ENCODE measurements at regions not wholly inside any gene's neighbourhood (a gene's known extent, or its start where the extent isn't known, plus 50 kb on each side); places are given as distances from the start of the nearest gene placed in this dataset.

DNA sequence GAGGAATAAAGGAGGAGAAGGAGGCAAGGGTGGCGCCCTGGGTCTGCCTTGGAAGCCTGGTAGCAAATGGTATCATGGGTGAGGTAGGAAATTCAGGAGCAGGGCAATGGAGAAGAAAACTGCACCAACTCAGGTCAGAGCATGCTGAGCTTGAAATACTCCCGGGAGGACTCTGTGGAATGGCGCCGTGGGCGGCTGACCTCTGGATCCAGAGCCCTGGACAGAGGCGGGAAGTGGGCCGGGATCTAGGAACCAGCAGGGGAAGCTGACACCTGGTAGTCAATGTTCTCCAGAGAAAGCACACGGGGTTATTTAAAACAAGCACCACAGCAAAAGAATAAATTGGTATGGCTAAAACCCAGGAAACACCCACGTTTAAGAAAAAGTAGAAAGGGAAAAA lies 161.3 kb downstream of the INO80D start (continued):
- TF ChIP-seq NR3C1 (CRISPR knock-in tag; conservative IDR thresholded peaks at IDR 0.05; ENCODE audit: low read depth) = no peak
- no peak for TF ChIP-seq E2F4 (CRISPR knock-in tag; IDR thresholded peaks at IDR 0.05; ENCODE audit: borderline replicate concordance, low read depth)
- TF ChIP-seq FOXJ3 (CRISPR knock-in tag; IDR thresholded peaks at IDR 0.05; ENCODE audit: borderline replicate concordance) = no peak
- TF ChIP-seq, protein P1, sequence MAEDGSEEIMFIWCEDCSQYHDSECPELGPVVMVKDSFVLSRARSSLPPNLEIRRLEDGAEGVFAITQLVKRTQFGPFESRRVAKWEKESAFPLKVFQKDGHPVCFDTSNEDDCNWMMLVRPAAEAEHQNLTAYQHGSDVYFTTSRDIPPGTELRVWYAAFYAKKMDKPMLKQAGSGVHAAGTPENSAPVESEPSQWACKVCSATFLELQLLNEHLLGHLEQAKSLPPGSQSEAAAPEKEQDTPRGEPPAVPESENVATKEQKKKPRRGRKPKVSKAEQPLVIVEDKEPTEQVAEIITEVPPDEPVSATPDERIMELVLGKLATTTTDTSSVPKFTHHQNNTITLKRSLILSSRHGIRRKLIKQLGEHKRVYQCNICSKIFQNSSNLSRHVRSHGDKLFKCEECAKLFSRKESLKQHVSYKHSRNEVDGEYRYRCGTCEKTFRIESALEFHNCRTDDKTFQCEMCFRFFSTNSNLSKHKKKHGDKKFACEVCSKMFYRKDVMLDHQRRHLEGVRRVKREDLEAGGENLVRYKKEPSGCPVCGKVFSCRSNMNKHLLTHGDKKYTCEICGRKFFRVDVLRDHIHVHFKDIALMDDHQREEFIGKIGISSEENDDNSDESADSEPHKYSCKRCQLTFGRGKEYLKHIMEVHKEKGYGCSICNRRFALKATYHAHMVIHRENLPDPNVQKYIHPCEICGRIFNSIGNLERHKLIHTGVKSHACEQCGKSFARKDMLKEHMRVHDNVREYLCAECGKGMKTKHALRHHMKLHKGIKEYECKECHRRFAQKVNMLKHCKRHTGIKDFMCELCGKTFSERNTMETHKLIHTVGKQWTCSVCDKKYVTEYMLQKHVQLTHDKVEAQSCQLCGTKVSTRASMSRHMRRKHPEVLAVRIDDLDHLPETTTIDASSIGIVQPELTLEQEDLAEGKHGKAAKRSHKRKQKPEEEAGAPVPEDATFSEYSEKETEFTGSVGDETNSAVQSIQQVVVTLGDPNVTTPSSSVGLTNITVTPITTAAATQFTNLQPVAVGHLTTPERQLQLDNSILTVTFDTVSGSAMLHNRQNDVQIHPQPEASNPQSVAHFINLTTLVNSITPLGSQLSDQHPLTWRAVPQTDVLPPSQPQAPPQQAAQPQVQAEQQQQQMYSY (CRISPR knock-in tag; IDR thresholded peaks at IDR 0.05) = no peak
- no peak for TF ChIP-seq TEAD4 (CRISPR knock-in tag; IDR thresholded peaks at IDR 0.05)
- TF ChIP-seq ZNF263 (CRISPR knock-in tag; IDR thresholded peaks at IDR 0.05; ENCODE audit: low read depth) = no peak
- TF ChIP-seq TEAD1 (CRISPR knock-in tag; IDR thresholded peaks at IDR 0.05) = no peak
- TF ChIP-seq, protein P2, sequence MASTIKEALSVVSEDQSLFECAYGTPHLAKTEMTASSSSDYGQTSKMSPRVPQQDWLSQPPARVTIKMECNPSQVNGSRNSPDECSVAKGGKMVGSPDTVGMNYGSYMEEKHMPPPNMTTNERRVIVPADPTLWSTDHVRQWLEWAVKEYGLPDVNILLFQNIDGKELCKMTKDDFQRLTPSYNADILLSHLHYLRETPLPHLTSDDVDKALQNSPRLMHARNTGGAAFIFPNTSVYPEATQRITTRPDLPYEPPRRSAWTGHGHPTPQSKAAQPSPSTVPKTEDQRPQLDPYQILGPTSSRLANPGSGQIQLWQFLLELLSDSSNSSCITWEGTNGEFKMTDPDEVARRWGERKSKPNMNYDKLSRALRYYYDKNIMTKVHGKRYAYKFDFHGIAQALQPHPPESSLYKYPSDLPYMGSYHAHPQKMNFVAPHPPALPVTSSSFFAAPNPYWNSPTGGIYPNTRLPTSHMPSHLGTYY (CRISPR knock-in tag; IDR thresholded peaks at IDR 0.05) = no peak
- TF ChIP-seq MYBL2 (CRISPR knock-in tag; IDR thresholded peaks at IDR 0.05) = no peak
- TF ChIP-seq ZNF219 (CRISPR knock-in tag; IDR thresholded peaks at IDR 0.05; ENCODE audit: borderline replicate concordance) = no peak

GRCh38 chr2:205915130-205915524 lies 170.8 kb downstream of the INO80D start:
- TF ChIP-seq SMAD4 (CRISPR knock-in tag; IDR thresholded peaks at IDR 0.05) = no peak
- TF ChIP-seq ATF3 (CRISPR knock-in tag; conservative IDR thresholded peaks at IDR 0.05) = no peak
- TF ChIP-seq USF2 (CRISPR knock-in tag; IDR thresholded peaks at IDR 0.05) = no peak
- no peak for TF ChIP-seq AFF4 (CRISPR knock-in tag; IDR thresholded peaks at IDR 0.05; ENCODE audit: borderline replicate concordance)
- no peak for TF ChIP-seq FOXK1 (CRISPR knock-in tag; IDR thresholded peaks at IDR 0.05)
- TF ChIP-seq, protein P3, sequence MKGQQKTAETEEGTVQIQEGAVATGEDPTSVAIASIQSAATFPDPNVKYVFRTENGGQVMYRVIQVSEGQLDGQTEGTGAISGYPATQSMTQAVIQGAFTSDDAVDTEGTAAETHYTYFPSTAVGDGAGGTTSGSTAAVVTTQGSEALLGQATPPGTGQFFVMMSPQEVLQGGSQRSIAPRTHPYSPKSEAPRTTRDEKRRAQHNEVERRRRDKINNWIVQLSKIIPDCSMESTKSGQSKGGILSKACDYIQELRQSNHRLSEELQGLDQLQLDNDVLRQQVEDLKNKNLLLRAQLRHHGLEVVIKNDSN (CRISPR knock-in tag; IDR thresholded peaks at IDR 0.05) = no peak
- TF ChIP-seq ETV6 (CRISPR knock-in tag; IDR thresholded peaks at IDR 0.05) = no peak

More at GRCh38 chr2:205915130-205915524, 170.8 kb downstream of the INO80D start:
- Mint-ChIP-seq H3K36me3 (peaks cover 2% of the 10 kb centered on the region; the same call in 1 of the 2 replicates), H3K27ac (no peak overlapping the region), H3K9me3 (peaks cover 11% of the 10 kb centered on the region), H3K27me3 (ENCODE audit: low read depth) (peaks cover 2% of the 10 kb centered on the region; the same call in 1 of the 2 replicates), H3K4me3 (no peak overlapping the region), H3K4me1 (no peaks in the 10 kb centered on the region)
- DNase-seq (ENCODE audit: low spot score) = no peak
- no peak for ATAC-seq
- POLR2A ChIA-PET = no interaction called here
- CTCF ChIA-PET = interaction anchor here (2.8 kb wide), 1 partner anchor 11 kb away, joined by 9 read pairs; no protein-coding TSS in a partner anchor

Measured in WTC11 (cell line).